ENCODE measurements at regions not wholly inside any gene's neighbourhood (a gene's known extent, or its start where the extent isn't known, plus 50 kb on each side); places are given as distances from the start of the nearest gene placed in this dataset.

DNA sequence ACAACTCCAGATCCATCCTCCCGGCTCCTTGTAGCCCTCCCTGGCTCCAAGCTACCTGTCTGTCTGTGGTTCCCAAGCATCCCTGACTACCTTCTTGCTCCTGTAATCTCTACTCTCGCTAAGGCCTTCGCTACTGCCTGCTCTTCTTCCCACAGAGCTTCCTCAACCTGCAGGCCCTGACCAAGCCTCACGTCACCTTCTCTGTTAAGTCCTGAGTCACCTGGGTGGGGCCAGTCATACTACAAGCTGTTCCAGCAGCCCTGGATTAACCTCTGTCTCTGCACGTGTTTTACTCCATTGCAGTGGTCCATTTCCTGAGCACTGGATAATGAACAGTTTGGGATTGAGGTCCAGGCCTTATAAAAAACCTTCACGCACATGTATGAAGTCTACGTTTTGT is 770.7 kb downstream of the BCL11B start:
- Mint-ChIP-seq H3K4me3 (no peak overlapping the region), H3K27me3 (ENCODE audit: low read depth, poor library complexity) (peaks cover 13% of the 10 kb centered on the region), H3K9me3 (no peaks in the 10 kb centered on the region), H3K36me3 (ENCODE audit: low read depth) (no peaks in the 10 kb centered on the region), H3K4me1 (no peaks in the 10 kb centered on the region), H3K27ac (no peak overlapping the region)
- no peak for DNase-seq
- TF ChIP-seq, protein P1, sequence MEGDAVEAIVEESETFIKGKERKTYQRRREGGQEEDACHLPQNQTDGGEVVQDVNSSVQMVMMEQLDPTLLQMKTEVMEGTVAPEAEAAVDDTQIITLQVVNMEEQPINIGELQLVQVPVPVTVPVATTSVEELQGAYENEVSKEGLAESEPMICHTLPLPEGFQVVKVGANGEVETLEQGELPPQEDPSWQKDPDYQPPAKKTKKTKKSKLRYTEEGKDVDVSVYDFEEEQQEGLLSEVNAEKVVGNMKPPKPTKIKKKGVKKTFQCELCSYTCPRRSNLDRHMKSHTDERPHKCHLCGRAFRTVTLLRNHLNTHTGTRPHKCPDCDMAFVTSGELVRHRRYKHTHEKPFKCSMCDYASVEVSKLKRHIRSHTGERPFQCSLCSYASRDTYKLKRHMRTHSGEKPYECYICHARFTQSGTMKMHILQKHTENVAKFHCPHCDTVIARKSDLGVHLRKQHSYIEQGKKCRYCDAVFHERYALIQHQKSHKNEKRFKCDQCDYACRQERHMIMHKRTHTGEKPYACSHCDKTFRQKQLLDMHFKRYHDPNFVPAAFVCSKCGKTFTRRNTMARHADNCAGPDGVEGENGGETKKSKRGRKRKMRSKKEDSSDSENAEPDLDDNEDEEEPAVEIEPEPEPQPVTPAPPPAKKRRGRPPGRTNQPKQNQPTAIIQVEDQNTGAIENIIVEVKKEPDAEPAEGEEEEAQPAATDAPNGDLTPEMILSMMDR (IDR thresholded peaks at IDR 0.05) = no peak

DNA sequence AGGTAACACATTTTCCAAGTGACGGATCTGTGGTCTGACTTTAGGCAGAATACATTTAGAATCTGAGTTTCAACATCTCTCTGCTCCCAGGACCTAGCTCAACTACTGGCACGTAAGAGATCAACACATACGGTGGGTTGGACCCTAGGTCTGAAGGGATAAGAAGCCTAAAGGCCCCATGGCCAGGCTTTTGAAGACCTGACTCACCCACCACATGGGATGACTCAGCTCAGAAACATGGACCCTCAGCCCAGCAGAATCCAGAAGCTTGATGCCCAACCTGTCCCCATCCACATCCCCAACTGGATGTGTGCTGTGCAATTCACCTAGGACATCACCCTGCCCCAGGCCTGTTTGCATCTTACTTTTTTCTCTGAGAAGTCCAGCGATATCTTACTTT is 770.2 kb downstream of the BCL11B start:
- no peaks in the 10 kb centered on the region for H3K4me1 Mint-ChIP-seq
- H3K9me3 Mint-ChIP-seq = no peaks in the 10 kb centered on the region
- H3K27ac Mint-ChIP-seq = no peak overlapping the region

DNA sequence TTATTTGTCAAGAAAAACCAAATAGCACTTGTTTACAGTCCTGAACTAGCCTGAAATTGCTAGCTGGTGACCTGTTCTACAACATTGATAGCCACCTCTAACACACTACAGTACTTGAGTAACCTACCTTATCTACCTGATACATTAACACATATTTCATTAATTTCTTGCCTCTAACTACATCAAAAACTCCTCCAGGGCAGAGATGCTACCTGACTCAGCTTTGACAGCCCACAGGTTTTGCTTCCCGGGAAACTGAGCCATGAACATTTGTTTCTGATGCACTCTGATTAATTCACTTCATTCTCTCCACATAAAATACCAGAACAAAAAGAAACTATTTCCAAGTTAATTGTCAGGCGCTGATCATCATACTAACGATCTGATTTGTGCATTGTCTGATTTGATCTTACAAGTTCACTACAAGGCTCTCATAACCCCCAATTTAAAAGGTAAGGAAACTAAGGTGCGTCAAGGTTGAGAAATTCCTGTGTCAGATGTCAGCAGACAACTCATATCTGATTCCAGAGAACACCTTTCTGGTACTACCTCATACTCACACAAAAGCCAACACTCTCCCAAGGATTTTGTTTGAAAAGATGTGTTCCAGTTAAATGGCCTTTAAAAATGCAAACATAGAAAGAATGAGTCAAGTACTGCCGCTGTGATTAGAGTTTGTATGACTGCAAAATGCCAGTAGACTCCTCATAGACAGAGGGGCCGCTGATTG is 768.7 kb downstream of the BCL11B start:
- Mint-ChIP-seq H3K4me3 (no peak overlapping the region), H3K9me3 (peaks cover 4% of the 10 kb centered on the region), H3K4me1 (no peaks in the 10 kb centered on the region), H3K27me3 (ENCODE audit: low read depth, poor library complexity) (peaks cover 13% of the 10 kb centered on the region), H3K27ac (no peak overlapping the region), H3K36me3 (ENCODE audit: low read depth) (no peaks in the 10 kb centered on the region)
- TF ChIP-seq, protein P1 (IDR thresholded peaks at IDR 0.05) = no peak
- no peak for DNase-seq

More for the DNA sequence above, 770.2 kb downstream of the BCL11B start:
- Mint-ChIP-seq H3K4me3 (no peak overlapping the region), H3K36me3 (ENCODE audit: low read depth) (no peaks in the 10 kb centered on the region), H3K27me3 (ENCODE audit: low read depth, poor library complexity) (peaks cover 13% of the 10 kb centered on the region)
- no peak for DNase-seq
- TF ChIP-seq, protein P1 (IDR thresholded peaks at IDR 0.05) = no peak

DNA sequence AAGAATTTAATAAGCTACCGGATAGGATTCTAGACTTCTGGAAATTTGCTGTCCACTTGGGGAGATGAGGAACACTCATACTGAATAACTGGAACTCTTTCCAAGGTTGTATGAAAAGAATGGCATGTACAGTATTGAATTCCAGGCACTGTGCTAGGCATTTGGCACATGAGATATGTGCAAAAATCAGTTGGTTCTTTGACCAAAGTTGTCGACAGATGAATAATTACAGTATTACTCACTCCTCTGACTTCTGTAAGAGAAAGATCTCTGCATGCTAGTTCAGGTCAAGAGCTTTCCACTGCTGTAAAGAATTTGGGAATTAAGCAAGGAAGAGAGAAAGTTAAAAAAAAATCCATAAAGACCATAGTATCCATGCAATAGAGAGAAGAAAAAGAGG is 764.7 kb downstream of the BCL11B start:
- Mint-ChIP-seq H3K36me3 (ENCODE audit: low read depth) (no peaks in the 10 kb centered on the region), H3K9me3 (peaks cover 8% of the 10 kb centered on the region), H3K27me3 (ENCODE audit: low read depth, poor library complexity) (peaks cover 19% of the 10 kb centered on the region), H3K4me1 (no peaks in the 10 kb centered on the region), H3K4me3 (no peak overlapping the region), H3K27ac (no peak overlapping the region)
- no peak for DNase-seq
- TF ChIP-seq, protein P1 (IDR thresholded peaks at IDR 0.05) = no peak

DNA sequence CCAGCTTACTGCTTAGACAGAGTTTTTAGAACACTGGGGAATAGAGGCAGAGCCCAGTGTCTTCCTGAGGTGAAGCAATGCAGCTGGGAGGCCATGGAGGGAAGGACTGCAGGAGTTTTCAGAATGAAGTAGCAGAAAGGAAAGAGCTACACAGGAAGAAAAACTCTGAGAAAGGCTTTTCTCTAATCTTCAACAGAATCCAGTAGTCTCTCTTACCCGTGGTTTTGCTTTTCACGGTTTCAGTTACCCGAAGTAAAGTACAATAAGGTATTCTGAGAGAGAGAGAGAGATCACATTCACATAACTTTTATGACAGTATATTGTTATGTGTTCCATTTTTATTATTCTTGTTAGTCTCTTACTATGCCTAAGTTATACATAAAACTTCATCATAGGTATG is 761.6 kb downstream of the BCL11B start:
- no peak overlapping the region for H3K27ac Mint-ChIP-seq
- no peak overlapping the region for H3K4me3 Mint-ChIP-seq
- H3K9me3 Mint-ChIP-seq = peaks cover 8% of the 10 kb centered on the region
- no peaks in the 10 kb centered on the region for H3K36me3 Mint-ChIP-seq (ENCODE audit: low read depth)
- TF ChIP-seq, protein P1 (IDR thresholded peaks at IDR 0.05) = no peak
- DNase-seq = no peak
- no peaks in the 10 kb centered on the region for H3K4me1 Mint-ChIP-seq
- H3K27me3 Mint-ChIP-seq (ENCODE audit: low read depth, poor library complexity) = peaks cover 30% of the 10 kb centered on the region

All from nephron progenitor cell (in vitro differentiated cells).